ENCODE measurements at regions not wholly inside any gene's neighbourhood (a gene's known extent, or its start where the extent isn't known, plus 50 kb on each side); places are given as distances from the start of the nearest gene placed in this dataset.

- TF ChIP-seq POLR2A (IDR thresholded peaks at IDR 0.05), result no peak
- TF ChIP-seq CTCF (IDR thresholded peaks at IDR 0.05), result no peak
Measured at GRCh38 chr18:9009703-9010488, 92.6 kb upstream of the NDUFV2 start.

All from thyroid gland (tissue), 4 donors.